ENCODE measurements at regions not wholly inside any gene's neighbourhood (a gene's known extent, or its start where the extent isn't known, plus 50 kb on each side); places are given as distances from the start of the nearest gene placed in this dataset.

DNA sequence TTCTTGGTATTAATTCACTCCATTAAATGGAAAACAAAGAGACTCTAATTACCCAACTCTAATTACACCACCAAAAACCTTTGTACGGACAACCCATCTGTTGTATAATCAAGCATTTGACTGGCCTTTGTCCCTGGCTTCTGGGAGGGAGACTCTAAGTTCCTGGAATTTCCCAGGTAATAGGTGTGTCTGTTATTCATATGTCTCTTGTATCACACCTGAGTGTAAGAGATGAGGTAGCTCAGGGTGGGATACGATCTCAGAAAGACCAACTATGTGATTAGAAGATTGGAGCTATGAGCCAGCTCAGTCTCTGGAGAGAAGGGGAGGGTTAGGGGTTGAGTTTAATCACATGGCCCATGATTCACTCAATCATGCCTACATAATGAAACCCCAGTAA is 94.7 kb upstream of the PLXNC1 start:
- TF ChIP-seq ZFP3 (CRISPR knock-in tag; IDR thresholded peaks at IDR 0.05) (no peak), GLIS3 (CRISPR knock-in tag; IDR thresholded peaks at IDR 0.05) (no peak), ZC3H10 (CRISPR knock-in tag; IDR thresholded peaks at IDR 0.05) (no peak), TOX (CRISPR knock-in tag; IDR thresholded peaks at IDR 0.05; ENCODE audit: borderline replicate concordance) (no peak), CSDC2 (CRISPR knock-in tag; IDR thresholded peaks at IDR 0.05) (no peak), ISL1 (CRISPR knock-in tag; IDR thresholded peaks at IDR 0.05) (no peak), TCF4 (CRISPR knock-in tag; IDR thresholded peaks at IDR 0.05; ENCODE audit: borderline replicate concordance) (no peak), ZFP30 (CRISPR knock-in tag; IDR thresholded peaks at IDR 0.05) (no peak), OSR1 (CRISPR knock-in tag; IDR thresholded peaks at IDR 0.05) (no peak), ESRRG (CRISPR knock-in tag; IDR thresholded peaks at IDR 0.05) (no peak), BACH2 (CRISPR knock-in tag; IDR thresholded peaks at IDR 0.05; ENCODE audit: borderline replicate concordance) (no peak), ZNF565 (CRISPR knock-in tag; conservative IDR thresholded peaks at IDR 0.05; ENCODE audit: low read depth) (no peak), SNAI2 (CRISPR knock-in tag; IDR thresholded peaks at IDR 0.05) (no peak), ZNF70 (CRISPR knock-in tag; IDR thresholded peaks at IDR 0.05) (no peak), PPARA (CRISPR knock-in tag; IDR thresholded peaks at IDR 0.05; ENCODE audit: borderline replicate concordance) (no peak)
- TF ChIP-seq, protein P1, sequence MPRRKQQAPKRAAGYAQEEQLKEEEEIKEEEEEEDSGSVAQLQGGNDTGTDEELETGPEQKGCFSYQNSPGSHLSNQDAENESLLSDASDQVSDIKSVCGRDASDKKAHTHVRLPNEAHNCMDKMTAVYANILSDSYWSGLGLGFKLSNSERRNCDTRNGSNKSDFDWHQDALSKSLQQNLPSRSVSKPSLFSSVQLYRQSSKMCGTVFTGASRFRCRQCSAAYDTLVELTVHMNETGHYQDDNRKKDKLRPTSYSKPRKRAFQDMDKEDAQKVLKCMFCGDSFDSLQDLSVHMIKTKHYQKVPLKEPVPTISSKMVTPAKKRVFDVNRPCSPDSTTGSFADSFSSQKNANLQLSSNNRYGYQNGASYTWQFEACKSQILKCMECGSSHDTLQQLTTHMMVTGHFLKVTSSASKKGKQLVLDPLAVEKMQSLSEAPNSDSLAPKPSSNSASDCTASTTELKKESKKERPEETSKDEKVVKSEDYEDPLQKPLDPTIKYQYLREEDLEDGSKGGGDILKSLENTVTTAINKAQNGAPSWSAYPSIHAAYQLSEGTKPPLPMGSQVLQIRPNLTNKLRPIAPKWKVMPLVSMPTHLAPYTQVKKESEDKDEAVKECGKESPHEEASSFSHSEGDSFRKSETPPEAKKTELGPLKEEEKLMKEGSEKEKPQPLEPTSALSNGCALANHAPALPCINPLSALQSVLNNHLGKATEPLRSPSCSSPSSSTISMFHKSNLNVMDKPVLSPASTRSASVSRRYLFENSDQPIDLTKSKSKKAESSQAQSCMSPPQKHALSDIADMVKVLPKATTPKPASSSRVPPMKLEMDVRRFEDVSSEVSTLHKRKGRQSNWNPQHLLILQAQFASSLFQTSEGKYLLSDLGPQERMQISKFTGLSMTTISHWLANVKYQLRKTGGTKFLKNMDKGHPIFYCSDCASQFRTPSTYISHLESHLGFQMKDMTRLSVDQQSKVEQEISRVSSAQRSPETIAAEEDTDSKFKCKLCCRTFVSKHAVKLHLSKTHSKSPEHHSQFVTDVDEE (CRISPR knock-in tag; IDR thresholded peaks at IDR 0.05): no peak
- TF ChIP-seq, protein P2, sequence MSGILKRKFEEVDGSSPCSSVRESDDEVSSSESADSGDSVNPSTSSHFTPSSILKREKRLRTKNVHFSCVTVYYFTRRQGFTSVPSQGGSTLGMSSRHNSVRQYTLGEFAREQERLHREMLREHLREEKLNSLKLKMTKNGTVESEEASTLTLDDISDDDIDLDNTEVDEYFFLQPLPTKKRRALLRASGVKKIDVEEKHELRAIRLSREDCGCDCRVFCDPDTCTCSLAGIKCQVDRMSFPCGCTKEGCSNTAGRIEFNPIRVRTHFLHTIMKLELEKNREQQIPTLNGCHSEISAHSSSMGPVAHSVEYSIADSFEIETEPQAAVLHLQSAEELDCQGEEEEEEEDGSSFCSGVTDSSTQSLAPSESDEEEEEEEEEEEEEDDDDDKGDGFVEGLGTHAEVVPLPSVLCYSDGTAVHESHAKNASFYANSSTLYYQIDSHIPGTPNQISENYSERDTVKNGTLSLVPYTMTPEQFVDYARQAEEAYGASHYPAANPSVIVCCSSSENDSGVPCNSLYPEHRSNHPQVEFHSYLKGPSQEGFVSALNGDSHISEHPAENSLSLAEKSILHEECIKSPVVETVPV (CRISPR knock-in tag; IDR thresholded peaks at IDR 0.05): no peak
- TF ChIP-seq, protein P3, sequence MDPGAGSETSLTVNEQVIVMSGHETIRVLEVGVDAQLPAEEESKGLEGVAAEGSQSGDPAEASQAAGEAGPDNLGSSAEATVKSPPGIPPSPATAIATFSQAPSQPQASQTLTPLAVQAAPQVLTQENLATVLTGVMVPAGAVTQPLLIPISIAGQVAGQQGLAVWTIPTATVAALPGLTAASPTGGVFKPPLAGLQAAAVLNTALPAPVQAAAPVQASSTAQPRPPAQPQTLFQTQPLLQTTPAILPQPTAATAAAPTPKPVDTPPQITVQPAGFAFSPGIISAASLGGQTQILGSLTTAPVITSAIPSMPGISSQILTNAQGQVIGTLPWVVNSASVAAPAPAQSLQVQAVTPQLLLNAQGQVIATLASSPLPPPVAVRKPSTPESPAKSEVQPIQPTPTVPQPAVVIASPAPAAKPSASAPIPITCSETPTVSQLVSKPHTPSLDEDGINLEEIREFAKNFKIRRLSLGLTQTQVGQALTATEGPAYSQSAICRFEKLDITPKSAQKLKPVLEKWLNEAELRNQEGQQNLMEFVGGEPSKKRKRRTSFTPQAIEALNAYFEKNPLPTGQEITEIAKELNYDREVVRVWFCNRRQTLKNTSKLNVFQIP (CRISPR knock-in tag; IDR thresholded peaks at IDR 0.05; ENCODE audit: borderline replicate concordance, low read depth): no peak
- ATAC-seq: no peak

DNA sequence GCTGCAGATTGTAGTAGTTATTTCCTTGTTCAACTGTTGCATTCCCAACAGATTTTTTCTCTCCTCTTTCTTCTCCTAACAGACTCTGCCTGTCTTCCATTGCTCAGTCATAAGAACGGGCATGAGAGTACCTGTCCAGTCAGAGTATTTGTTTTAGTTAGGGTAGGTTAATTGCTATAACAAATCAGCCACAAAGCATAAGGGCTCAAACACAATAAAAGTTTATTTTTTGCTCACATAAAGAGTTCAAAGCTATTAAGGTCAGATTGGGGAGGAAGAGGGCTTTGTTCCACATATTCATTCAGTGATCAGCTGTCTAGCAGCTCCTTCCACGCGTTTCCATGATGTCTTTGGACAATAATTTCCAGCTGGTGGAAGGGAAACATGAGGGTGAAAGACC is 92.8 kb upstream of the PLXNC1 start:
- TF ChIP-seq ZFP30 (CRISPR knock-in tag; IDR thresholded peaks at IDR 0.05) (no peak), SNAI2 (CRISPR knock-in tag; IDR thresholded peaks at IDR 0.05) (no peak), ZNF565 (CRISPR knock-in tag; conservative IDR thresholded peaks at IDR 0.05; ENCODE audit: low read depth) (no peak), BACH2 (CRISPR knock-in tag; IDR thresholded peaks at IDR 0.05; ENCODE audit: borderline replicate concordance) (no peak)
- ATAC-seq: no peak

DNA sequence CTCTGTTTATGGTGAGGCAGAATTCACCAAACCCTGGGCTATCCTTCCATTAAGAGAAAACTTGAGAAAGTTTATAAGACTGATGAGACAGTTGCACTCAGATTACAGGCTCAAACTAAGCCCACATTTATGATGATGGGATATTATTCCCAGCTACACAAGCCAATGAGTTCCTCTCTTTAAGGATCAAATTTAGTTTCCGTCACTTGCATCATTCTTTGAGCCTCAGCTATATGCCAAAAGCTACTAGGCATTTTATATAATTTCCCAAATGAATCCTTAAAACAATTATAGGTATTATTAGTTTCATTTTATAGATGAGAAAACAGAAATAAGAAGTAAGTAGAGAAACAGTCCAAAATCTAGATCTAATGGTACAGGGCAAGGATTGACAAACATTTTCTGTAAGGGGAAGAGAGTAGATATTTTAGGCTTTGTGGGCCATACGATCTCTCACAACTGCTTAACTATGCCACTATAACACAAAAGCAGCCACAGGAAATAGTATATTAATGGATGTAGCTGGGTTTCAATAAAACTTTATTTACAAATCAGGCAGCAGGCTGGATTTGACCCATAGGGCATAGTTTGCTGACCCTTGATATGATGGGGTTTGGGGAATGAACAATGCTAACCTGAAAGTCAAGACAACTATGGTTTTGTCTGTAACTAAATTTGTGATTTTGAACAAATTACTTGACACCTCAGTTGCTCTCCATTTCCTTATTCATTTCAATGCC is 91.8 kb upstream of the PLXNC1 start:
- no peak for TF ChIP-seq ARNTL (CRISPR knock-in tag; IDR thresholded peaks at IDR 0.05; ENCODE audit: borderline replicate concordance, low read depth)
- no peak for TF ChIP-seq ZNF565 (CRISPR knock-in tag; conservative IDR thresholded peaks at IDR 0.05; ENCODE audit: low read depth)
- TF ChIP-seq GLIS3 (CRISPR knock-in tag; IDR thresholded peaks at IDR 0.05): no peak
- no peak for TF ChIP-seq TOX (CRISPR knock-in tag; IDR thresholded peaks at IDR 0.05; ENCODE audit: borderline replicate concordance)
- TF ChIP-seq OSR1 (CRISPR knock-in tag; IDR thresholded peaks at IDR 0.05): no peak
- no peak for TF ChIP-seq ZC3H10 (CRISPR knock-in tag; IDR thresholded peaks at IDR 0.05)
- TF ChIP-seq ZNF8 (CRISPR knock-in tag; IDR thresholded peaks at IDR 0.05): no peak
- no peak for TF ChIP-seq CSDC2 (CRISPR knock-in tag; IDR thresholded peaks at IDR 0.05)
- no peak for TF ChIP-seq ZFP30 (CRISPR knock-in tag; IDR thresholded peaks at IDR 0.05)
- no peak for TF ChIP-seq BACH2 (CRISPR knock-in tag; IDR thresholded peaks at IDR 0.05; ENCODE audit: borderline replicate concordance)
- TF ChIP-seq TCF4 (CRISPR knock-in tag; IDR thresholded peaks at IDR 0.05; ENCODE audit: borderline replicate concordance): no peak
- TF ChIP-seq, protein P4, sequence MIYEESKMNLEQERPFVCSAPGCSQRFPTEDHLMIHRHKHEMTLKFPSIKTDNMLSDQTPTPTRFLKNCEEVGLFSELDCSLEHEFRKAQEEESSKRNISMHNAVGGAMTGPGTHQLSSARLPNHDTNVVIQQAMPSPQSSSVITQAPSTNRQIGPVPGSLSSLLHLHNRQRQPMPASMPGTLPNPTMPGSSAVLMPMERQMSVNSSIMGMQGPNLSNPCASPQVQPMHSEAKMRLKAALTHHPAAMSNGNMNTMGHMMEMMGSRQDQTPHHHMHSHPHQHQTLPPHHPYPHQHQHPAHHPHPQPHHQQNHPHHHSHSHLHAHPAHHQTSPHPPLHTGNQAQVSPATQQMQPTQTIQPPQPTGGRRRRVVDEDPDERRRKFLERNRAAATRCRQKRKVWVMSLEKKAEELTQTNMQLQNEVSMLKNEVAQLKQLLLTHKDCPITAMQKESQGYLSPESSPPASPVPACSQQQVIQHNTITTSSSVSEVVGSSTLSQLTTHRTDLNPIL (CRISPR knock-in tag; IDR thresholded peaks at IDR 0.05; ENCODE audit: low read depth): no peak
- no peak for TF ChIP-seq ESRRG (CRISPR knock-in tag; IDR thresholded peaks at IDR 0.05)
- TF ChIP-seq, protein P1 (CRISPR knock-in tag; IDR thresholded peaks at IDR 0.05): no peak
- TF ChIP-seq, protein P5, sequence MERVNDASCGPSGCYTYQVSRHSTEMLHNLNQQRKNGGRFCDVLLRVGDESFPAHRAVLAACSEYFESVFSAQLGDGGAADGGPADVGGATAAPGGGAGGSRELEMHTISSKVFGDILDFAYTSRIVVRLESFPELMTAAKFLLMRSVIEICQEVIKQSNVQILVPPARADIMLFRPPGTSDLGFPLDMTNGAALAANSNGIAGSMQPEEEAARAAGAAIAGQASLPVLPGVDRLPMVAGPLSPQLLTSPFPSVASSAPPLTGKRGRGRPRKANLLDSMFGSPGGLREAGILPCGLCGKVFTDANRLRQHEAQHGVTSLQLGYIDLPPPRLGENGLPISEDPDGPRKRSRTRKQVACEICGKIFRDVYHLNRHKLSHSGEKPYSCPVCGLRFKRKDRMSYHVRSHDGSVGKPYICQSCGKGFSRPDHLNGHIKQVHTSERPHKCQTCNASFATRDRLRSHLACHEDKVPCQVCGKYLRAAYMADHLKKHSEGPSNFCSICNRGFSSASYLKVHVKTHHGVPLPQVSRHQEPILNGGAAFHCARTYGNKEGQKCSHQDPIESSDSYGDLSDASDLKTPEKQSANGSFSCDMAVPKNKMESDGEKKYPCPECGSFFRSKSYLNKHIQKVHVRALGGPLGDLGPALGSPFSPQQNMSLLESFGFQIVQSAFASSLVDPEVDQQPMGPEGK (CRISPR knock-in tag; IDR thresholded peaks at IDR 0.05; ENCODE audit: borderline replicate concordance): no peak
- TF ChIP-seq PPARA (CRISPR knock-in tag; IDR thresholded peaks at IDR 0.05; ENCODE audit: borderline replicate concordance): no peak
- no peak for TF ChIP-seq SNAI2 (CRISPR knock-in tag; IDR thresholded peaks at IDR 0.05)
- TF ChIP-seq ZNF70 (CRISPR knock-in tag; IDR thresholded peaks at IDR 0.05): no peak
- no peak for TF ChIP-seq RARB (CRISPR knock-in tag; IDR thresholded peaks at IDR 0.05)
- ATAC-seq: no peak
